ENCODE measurements at regions not wholly inside any gene's neighbourhood (a gene's known extent, or its start where the extent isn't known, plus 50 kb on each side); places are given as distances from the start of the nearest gene placed in this dataset.

GRCh38 chr4:14596904-14597303, 405.4 kb upstream of the CPEB2 start:
- TF ChIP-seq CTCF (IDR thresholded peaks at IDR 0.05; ENCODE audit: borderline replicate concordance, control extremely low read depth, extremely low read depth, insufficient read depth, missing control alignments) = no peak
- in situ Hi-C loops (cut with MboI; ENCODE audit: low sequenced_read_pairs, unreplicated experiment) = no loop called here
- DNase-seq (ENCODE audit: low spot score) = no peak

GRCh38 chr4:14602206-14602605, 400.1 kb upstream of the CPEB2 start:
- TF ChIP-seq CTCF (IDR thresholded peaks at IDR 0.05; ENCODE audit: borderline replicate concordance, control extremely low read depth, extremely low read depth, insufficient read depth, missing control alignments) = no peak
- no peak for DNase-seq (ENCODE audit: low spot score)
- in situ Hi-C loops (cut with MboI; ENCODE audit: low sequenced_read_pairs, unreplicated experiment) = no loop called here

- no peak for DNase-seq (ENCODE audit: low spot score)
Measured at GRCh38 chr4:14607001-14607400, 395.3 kb upstream of the CPEB2 start.

GRCh38 chr4:14607578-14607977, 394.7 kb upstream of the CPEB2 start:
- TF ChIP-seq CTCF (IDR thresholded peaks at IDR 0.05; ENCODE audit: borderline replicate concordance, control extremely low read depth, extremely low read depth, insufficient read depth, missing control alignments) = no peak
- DNase-seq (ENCODE audit: low spot score) = no peak
- in situ Hi-C loops (cut with MboI; ENCODE audit: low sequenced_read_pairs, unreplicated experiment) = no loop called here

More at GRCh38 chr4:14607001-14607400, 395.3 kb upstream of the CPEB2 start:
- in situ Hi-C loops (cut with MboI; ENCODE audit: low sequenced_read_pairs, unreplicated experiment) = no loop called here
- no peak for TF ChIP-seq CTCF (IDR thresholded peaks at IDR 0.05; ENCODE audit: borderline replicate concordance, control extremely low read depth, extremely low read depth, insufficient read depth, missing control alignments)

GRCh38 chr4:14608630-14609029, 393.7 kb upstream of the CPEB2 start:
- no peak for TF ChIP-seq CTCF (IDR thresholded peaks at IDR 0.05; ENCODE audit: borderline replicate concordance, control extremely low read depth, extremely low read depth, insufficient read depth, missing control alignments)
- DNase-seq (ENCODE audit: low spot score) = no peak
- in situ Hi-C loops (cut with MboI; ENCODE audit: low sequenced_read_pairs, unreplicated experiment) = no loop called here

- DNase-seq (ENCODE audit: low spot score) = no peak
- in situ Hi-C loops (cut with MboI; ENCODE audit: low sequenced_read_pairs, unreplicated experiment) = no loop called here
- no peak for TF ChIP-seq CTCF (IDR thresholded peaks at IDR 0.05; ENCODE audit: borderline replicate concordance, control extremely low read depth, extremely low read depth, insufficient read depth, missing control alignments)
Measured at GRCh38 chr4:14614840-14615239, 387.4 kb upstream of the CPEB2 start.

- TF ChIP-seq CTCF (IDR thresholded peaks at IDR 0.05; ENCODE audit: borderline replicate concordance, control extremely low read depth, extremely low read depth, insufficient read depth, missing control alignments) = no peak
- no peak for DNase-seq (ENCODE audit: low spot score)
- in situ Hi-C loops (cut with MboI; ENCODE audit: low sequenced_read_pairs, unreplicated experiment) = no loop called here
Measured at GRCh38 chr4:14615671-14616070, 386.6 kb upstream of the CPEB2 start.
